Testis (tissue), 2 donors: ENCODE measurements at regions not wholly inside any gene's neighbourhood (a gene's known extent, or its start where the extent isn't known, plus 50 kb on each side); places are given as distances from the start of the nearest gene placed in this dataset.

Experiments used
- DNase-seq: peaks from one replicate; pipeline ENCODE4 v3.0.0-alpha.2; 2019
- H3K27ac ChIP-seq, 2 donors: fragments of 200-600 bp; sonication (generic); one replicate each; pipeline ENCODE4 v1.5.1; 2019
- H3K27me3 ChIP-seq: fragments of 200-600 bp; sonication (generic); one replicate; pipeline ENCODE4 v1.5.1; 2019
- H3K36me3 ChIP-seq: fragments of 200-600 bp; sonication (generic); one replicate; pipeline ENCODE4 v1.5.1; 2017; ENCODE audit warnings: low read depth; ENCODE audit errors: missing control alignments
- H3K4me1 ChIP-seq: fragments of 200-600 bp; sonication (generic); one replicate; pipeline ENCODE4 v1.5.1; 2019
- H3K4me3 ChIP-seq, 2 donors: fragments of 200-600 bp; sonication (generic); one replicate each; pipeline ENCODE4 v1.5.1; 2017 to 2019
- H3K9me3 ChIP-seq: fragments of 200-600 bp; sonication (generic); one replicate; pipeline ENCODE4 v1.5.1; 2017
- POLR2A ChIP-seq: fragments of 450-650 bp; IDR thresholded peaks from one replicate; pipeline ENCODE4 v1.6.1; 2017; ENCODE audit warnings: antibody characterized with exemption, mild to moderate bottlenecking, moderate library complexity
- WGBS, 2 donors: methylation state at CpG; one replicate each; pipeline ENCODE4 v1.1.5; 2018; 5-methylcytosine and 5-hydroxymethylcytosine counted together
- intact Hi-C: fragments of 100-400 bp; cut with DNase I; formaldehyde crosslinking; loops from one replicate; pipeline ENCODE4 v1.15.1; 2023; ENCODE audit warnings: low total_unique reads
- TF ChIP-seq, protein P1 (sequence below), 3 experiments: fragments of 450-650 bp in 2 of 3; fragments of 200-600 bp in 1 of 3; sonication (generic) in 1 of 3; IDR thresholded peaks; one replicate each; pipeline ENCODE4 v1.5.1; 2016 to 2019; ENCODE audit warnings: antibody characterized with exemption in 3 of 3, mild to moderate bottlenecking in 2 of 3, moderate library complexity in 1 of 3

DNA sequence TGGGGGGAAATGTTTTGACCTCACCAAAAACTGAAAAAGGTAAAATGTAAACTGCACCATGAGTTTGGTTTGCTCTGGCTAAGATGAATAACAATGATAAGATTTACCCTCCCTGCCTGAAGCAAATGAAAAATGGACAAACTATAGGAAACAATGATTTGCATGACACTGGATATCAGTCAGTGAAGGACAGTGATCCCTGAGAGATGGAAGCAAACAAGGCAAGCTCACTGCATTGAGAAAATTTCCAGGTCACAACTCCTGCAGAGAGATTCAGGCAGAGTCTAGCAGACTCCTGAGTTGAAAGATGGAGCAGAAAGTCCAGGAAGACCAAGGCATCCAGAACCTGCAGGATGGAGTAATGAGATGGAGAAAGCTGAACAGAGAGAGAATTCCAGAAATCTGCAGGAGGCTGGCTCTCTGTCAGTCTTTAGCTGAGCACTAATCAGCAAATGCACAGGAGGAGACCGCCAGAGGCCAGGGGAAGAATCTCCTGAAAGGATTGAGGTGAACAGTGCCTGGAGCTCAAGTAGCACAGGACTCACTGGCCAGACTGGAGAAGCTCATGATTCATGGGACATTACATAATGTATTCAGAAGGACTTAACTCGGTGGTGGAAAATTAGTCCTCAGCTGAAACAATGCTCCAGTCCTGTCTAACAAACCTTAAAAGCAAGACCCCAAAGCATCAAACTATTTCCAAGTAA is 51.2 kb upstream of the PALS2 start:
- intact Hi-C loops: no loop called here
- no peak overlapping the region for H3K4me3 ChIP-seq
- no peak overlapping the region for H3K27ac ChIP-seq
- H3K9me3 ChIP-seq: no peaks in the 10 kb centered on the region
- H3K36me3 ChIP-seq: no peaks in the 10 kb centered on the region
- no peaks in the 10 kb centered on the region for H3K27me3 ChIP-seq
- no peak for DNase-seq
- no peak for TF ChIP-seq POLR2A
- TF ChIP-seq, protein P1, sequence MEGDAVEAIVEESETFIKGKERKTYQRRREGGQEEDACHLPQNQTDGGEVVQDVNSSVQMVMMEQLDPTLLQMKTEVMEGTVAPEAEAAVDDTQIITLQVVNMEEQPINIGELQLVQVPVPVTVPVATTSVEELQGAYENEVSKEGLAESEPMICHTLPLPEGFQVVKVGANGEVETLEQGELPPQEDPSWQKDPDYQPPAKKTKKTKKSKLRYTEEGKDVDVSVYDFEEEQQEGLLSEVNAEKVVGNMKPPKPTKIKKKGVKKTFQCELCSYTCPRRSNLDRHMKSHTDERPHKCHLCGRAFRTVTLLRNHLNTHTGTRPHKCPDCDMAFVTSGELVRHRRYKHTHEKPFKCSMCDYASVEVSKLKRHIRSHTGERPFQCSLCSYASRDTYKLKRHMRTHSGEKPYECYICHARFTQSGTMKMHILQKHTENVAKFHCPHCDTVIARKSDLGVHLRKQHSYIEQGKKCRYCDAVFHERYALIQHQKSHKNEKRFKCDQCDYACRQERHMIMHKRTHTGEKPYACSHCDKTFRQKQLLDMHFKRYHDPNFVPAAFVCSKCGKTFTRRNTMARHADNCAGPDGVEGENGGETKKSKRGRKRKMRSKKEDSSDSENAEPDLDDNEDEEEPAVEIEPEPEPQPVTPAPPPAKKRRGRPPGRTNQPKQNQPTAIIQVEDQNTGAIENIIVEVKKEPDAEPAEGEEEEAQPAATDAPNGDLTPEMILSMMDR (IDR thresholded peaks at IDR 0.05): no peak
- H3K4me1 ChIP-seq: no peaks in the 10 kb centered on the region
- 55 to 66% methylated on average over 2 of the region's 2 CpGs for WGBS, 2 donors
